Activated CD4-positive, alpha-beta T cell treated with anti-CD3 and anti-CD28 coated beads, Interleukin-2, amount 50 U/mL, for 24 hours (primary cell): ENCODE measurements at regions not wholly inside any gene's neighbourhood (a gene's known extent, or its start where the extent isn't known, plus 50 kb on each side); places are given as distances from the start of the nearest gene placed in this dataset.

ENCODE experiments used
- DNase-seq, 2 donors: peaks; one replicate each; pipeline ENCODE4 v3.0.0-alpha.2; 2020; ENCODE audit warnings: low read depth in 1 of 2, low spot score in 1 of 2

GRCh38 chr3:107032111-107032510 is 345.1 kb upstream of the CCDC54 start:
- DNase-seq, result no peak

GRCh38 chr3:107034142-107034541 is 343.1 kb upstream of the CCDC54 start:
- DNase-seq, result no peak

- DNase-seq, result no peak
These were observed 342.1 kb upstream of the CCDC54 start for GRCh38 chr3:107035176-107035575.

DNA sequence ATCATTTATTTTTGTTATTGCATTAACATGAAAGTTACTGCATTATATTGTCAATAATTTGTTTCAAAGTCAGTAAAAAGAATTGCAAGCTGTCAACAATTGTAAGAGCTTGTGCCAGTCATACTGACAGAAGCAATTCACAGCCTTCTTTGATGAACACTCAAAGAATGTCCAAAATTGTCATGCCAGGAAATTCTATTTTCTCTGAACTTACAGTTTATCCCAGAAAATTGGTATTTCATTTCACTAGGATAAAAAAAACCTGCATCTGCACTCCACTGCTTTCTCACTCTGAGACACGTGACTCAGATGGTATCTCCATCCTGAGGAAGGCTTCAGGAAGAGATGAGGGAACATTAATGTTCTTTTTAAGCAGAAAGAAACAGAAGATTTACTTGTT is 332.6 kb upstream of the CCDC54 start:
- no peak for DNase-seq

GRCh38 chr3:107045791-107046190 is 331.4 kb upstream of the CCDC54 start:
- no peak for DNase-seq

- no peak for DNase-seq
These were observed 321.9 kb upstream of the CCDC54 start for GRCh38 chr3:107055181-107055942.

DNA sequence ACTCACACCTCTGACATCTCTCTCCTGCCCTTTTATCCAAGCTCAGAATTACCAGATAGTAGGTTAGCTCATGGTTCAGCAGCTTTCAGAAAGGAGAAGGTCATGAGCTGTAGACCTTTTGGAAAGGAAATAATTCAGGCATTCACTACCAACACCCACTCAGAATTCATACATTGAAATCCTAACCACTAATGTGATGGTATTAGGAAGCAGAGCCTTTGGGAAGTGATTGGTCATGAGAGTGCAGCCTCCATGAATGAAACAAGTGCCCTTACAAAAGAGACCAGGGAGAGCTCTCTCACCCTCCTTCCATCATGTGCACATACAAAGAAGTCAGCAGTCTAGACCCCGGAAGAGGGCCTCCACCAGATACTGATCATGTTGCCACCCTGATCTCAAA is 315.8 kb upstream of the CCDC54 start:
- DNase-seq, result no peak

DNA sequence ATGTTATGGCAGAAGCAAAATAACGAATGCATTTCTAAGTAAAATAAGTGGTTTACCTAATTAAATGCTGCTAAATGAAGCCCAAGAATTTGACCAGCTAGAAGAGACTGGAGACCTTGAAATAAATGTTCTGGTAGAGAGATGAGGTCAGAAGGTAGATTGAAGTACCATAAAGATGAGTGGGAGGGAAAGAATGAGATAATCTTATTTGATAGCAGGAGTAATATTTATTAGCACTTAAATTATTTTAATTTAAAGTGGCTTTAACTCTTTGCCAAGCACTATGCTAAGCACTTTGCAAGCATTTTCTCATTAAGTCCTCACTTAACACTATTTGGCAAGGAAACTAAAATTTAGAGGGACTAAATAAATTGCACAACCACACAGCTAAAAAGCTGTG is 314.9 kb upstream of the CCDC54 start:
- no peak for DNase-seq

- no peak for DNase-seq
These were observed 314.5 kb upstream of the CCDC54 start for GRCh38 chr3:107062787-107063186.

DNA sequence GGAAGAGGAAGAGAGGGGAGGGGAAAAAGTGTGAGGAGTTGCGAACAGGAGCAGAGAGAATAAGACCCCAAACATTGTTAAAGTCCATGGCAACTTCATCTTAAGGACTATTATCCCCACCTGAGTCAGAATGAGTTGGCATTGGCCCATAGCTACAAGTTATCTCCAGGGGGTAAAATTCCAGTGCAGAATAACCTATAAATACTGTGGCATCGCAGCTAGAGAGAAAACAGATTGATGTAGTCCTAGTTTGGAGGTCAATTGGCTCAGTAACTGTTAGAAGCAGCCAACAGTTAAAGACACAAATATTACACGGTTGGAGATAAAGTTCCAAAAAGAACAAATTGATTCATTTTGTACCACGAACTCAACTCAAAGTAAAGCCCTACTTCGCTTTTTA is 313.9 kb upstream of the CCDC54 start:
- DNase-seq, result no peak

GRCh38 chr3:107064405-107065060 is 312.7 kb upstream of the CCDC54 start:
- peak; percentile 16 to 59 for DNase-seq

GRCh38 chr3:107065094-107065861 is 312.0 kb upstream of the CCDC54 start:
- DNase-seq, result no peak

DNA sequence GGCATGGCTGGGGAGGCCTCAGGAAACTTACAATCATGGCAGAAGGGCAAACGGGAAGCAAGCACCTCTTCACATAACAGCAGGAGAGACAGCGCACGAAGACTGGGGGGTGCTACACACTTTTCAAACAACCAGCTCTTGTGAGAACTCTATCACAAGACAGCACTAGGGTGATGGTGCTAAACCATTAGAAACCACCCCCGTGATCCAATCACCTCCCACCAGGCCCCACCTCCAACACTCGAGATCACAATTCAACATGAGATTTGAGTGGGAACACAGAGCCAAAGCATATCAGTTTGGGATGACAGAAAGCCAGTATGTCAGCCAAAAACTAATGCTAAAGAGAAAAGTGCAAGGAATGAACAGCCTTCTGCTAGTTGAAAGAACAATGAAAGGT is 309.8 kb upstream of the CCDC54 start:
- no peak for DNase-seq

DNA sequence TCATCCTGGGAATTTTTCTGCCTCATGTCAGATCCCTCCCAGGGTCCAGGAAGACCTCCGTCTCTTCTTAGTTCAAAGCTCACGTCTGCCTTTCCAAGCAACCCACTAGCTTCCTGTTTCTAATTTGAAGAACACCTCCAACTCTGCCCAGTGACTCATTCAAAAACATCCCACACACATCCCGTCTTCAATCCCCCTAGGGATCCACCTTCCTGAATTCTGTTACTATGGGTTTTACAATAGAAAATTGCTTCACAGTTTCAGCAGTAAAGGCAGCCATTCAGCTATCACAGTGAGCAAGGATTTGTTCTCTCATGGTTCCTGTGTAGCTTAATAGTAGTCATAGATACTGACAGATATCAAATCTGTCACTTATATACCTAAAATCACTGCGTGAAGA is 308.3 kb upstream of the CCDC54 start:
- DNase-seq, result no peak

- no peak for DNase-seq
These were observed 300.3 kb upstream of the CCDC54 start for GRCh38 chr3:107076946-107077345.

DNA sequence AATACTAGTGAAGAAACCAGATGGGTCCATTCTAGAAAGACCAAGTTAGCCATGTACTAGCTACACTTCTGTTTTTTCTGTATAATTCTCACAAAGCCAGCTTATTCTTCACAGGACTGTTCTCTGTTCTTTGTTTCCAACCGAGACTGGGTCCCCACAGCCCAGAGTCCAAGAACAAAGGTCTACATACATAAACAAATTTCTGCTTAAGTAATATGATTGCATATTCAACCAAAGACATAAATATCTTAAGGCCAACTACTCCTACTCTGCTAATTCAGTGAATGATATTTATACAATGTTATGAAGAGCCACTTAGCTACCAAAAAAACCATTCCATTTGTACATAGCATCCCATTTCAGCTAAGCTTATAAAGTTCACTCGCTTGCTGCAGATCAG is 299.8 kb upstream of the CCDC54 start:
- DNase-seq, result no peak

GRCh38 chr3:107082527-107082926 is 294.7 kb upstream of the CCDC54 start:
- no peak for DNase-seq

- DNase-seq, result no peak
These were observed 292.0 kb upstream of the CCDC54 start for GRCh38 chr3:107085261-107085660.

DNA sequence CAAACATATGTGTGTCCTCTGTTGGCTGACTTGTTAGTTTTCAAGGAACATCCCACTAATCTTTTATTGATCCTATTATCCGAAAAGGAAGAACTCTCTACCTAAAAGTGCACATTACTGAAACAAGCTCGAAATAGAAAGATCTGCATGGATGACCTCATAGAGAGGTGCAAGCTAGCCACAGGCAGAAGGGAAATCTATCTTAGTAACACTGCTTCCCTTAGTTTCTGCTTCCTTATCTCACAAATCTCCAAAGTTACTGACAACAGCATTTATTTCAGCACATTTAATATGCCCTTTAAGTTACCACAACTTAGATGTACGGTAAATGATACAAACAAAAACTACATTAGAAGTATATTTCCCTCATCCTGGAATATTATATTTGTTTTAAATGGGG is 285.1 kb upstream of the CCDC54 start:
- DNase-seq, result no peak

- DNase-seq, result no peak
These were observed 278.4 kb upstream of the CCDC54 start for GRCh38 chr3:107098864-107099263.

- DNase-seq, result no peak
These were observed 277.1 kb upstream of the CCDC54 start for GRCh38 chr3:107100137-107100536.

- DNase-seq, result no peak
These were observed 276.7 kb upstream of the CCDC54 start for GRCh38 chr3:107100573-107100972.
